ENCODE measurements at regions not wholly inside any gene's neighbourhood (a gene's known extent, or its start where the extent isn't known, plus 50 kb on each side); places are given as distances from the start of the nearest gene placed in this dataset.

DNA sequence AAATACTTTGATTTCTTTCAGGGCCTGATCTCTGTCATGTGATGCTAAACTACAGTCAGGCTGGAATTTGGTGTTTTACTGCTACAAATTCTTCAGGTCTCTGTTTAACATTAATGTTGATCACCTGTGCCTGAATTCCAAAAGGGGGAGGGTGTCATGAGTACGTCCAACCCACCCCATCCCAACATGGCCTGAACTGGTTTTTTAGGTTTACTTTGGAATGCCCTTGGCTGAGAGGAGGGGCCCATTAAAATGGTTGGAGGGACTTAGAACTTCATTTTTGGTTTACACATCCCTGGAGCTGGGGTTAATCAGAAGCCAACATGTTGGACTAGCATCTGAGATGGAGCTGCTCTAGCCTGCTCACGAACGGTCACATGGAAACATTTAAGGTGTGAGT is 60.8 kb upstream of the CFAP46 start (continued):
- TF ChIP-seq USF1 (CRISPR knock-in tag; IDR thresholded peaks at IDR 0.05) (no peak), FOXJ3 (CRISPR knock-in tag; IDR thresholded peaks at IDR 0.05; ENCODE audit: borderline replicate concordance) (no peak), ZNF425 (CRISPR knock-in tag; conservative IDR thresholded peaks at IDR 0.05) (no peak), ZBTB21 (CRISPR knock-in tag; IDR thresholded peaks at IDR 0.05; ENCODE audit: borderline replicate concordance) (no peak)
- TF ChIP-seq, protein P1, sequence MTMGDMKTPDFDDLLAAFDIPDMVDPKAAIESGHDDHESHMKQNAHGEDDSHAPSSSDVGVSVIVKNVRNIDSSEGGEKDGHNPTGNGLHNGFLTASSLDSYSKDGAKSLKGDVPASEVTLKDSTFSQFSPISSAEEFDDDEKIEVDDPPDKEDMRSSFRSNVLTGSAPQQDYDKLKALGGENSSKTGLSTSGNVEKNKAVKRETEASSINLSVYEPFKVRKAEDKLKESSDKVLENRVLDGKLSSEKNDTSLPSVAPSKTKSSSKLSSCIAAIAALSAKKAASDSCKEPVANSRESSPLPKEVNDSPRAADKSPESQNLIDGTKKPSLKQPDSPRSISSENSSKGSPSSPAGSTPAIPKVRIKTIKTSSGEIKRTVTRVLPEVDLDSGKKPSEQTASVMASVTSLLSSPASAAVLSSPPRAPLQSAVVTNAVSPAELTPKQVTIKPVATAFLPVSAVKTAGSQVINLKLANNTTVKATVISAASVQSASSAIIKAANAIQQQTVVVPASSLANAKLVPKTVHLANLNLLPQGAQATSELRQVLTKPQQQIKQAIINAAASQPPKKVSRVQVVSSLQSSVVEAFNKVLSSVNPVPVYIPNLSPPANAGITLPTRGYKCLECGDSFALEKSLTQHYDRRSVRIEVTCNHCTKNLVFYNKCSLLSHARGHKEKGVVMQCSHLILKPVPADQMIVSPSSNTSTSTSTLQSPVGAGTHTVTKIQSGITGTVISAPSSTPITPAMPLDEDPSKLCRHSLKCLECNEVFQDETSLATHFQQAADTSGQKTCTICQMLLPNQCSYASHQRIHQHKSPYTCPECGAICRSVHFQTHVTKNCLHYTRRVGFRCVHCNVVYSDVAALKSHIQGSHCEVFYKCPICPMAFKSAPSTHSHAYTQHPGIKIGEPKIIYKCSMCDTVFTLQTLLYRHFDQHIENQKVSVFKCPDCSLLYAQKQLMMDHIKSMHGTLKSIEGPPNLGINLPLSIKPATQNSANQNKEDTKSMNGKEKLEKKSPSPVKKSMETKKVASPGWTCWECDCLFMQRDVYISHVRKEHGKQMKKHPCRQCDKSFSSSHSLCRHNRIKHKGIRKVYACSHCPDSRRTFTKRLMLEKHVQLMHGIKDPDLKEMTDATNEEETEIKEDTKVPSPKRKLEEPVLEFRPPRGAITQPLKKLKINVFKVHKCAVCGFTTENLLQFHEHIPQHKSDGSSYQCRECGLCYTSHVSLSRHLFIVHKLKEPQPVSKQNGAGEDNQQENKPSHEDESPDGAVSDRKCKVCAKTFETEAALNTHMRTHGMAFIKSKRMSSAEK (CRISPR knock-in tag; IDR thresholded peaks at IDR 0.05; ENCODE audit: borderline replicate concordance), result no peak
- TF ChIP-seq, protein P2, sequence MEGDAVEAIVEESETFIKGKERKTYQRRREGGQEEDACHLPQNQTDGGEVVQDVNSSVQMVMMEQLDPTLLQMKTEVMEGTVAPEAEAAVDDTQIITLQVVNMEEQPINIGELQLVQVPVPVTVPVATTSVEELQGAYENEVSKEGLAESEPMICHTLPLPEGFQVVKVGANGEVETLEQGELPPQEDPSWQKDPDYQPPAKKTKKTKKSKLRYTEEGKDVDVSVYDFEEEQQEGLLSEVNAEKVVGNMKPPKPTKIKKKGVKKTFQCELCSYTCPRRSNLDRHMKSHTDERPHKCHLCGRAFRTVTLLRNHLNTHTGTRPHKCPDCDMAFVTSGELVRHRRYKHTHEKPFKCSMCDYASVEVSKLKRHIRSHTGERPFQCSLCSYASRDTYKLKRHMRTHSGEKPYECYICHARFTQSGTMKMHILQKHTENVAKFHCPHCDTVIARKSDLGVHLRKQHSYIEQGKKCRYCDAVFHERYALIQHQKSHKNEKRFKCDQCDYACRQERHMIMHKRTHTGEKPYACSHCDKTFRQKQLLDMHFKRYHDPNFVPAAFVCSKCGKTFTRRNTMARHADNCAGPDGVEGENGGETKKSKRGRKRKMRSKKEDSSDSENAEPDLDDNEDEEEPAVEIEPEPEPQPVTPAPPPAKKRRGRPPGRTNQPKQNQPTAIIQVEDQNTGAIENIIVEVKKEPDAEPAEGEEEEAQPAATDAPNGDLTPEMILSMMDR (IDR thresholded peaks at IDR 0.05), result no peak
- TF ChIP-seq, protein P3, sequence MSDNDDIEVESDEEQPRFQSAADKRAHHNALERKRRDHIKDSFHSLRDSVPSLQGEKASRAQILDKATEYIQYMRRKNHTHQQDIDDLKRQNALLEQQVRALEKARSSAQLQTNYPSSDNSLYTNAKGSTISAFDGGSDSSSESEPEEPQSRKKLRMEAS (CRISPR knock-in tag; IDR thresholded peaks at IDR 0.05), result no peak

DNA sequence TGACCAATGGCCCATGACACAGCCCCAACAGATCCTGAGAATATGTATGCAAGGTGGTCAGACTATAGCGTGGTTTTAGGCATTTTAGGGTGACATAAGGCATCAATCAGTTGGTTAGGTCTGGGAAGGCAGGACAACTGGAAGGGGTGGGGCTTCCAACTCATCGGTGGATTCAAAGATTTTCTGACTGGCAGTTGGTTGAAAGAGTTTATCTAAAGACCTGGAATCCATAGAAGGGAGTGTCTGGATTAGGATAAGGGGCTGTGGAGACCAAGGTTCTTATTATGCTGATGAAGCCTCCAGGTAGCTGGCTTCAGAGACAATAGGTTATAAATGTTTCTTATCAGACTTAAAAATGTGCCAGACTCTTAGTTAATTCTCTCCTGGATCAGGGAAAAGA is 60.3 kb upstream of the CFAP46 start:
- DNase-seq (ENCODE audit: low spot score), result no peak
- peaks cover 6% of the 10 kb centered on the region; the same call in 1 of the 2 replicates for H3K9me3 Mint-ChIP-seq
- ATAC-seq, result no peak
- H3K27ac Mint-ChIP-seq, result no peak overlapping the region
- H3K36me3 Mint-ChIP-seq, result no peaks in the 10 kb centered on the region
- POLR2A ChIA-PET, result no interaction called here
- CTCF ChIA-PET, result no interaction called here
- H3K4me3 Mint-ChIP-seq, result no peak overlapping the region
- H3K4me1 Mint-ChIP-seq, result peaks cover 5% of the 10 kb centered on the region
- H3K27me3 Mint-ChIP-seq (ENCODE audit: low read depth), result no peaks in the 10 kb centered on the region
- no peak for TF ChIP-seq PRRX2 (CRISPR knock-in tag; IDR thresholded peaks at IDR 0.05)
- TF ChIP-seq AR (CRISPR knock-in tag; IDR thresholded peaks at IDR 0.05), result no peak
- no peak for TF ChIP-seq MXD4 (CRISPR knock-in tag; IDR thresholded peaks at IDR 0.05; ENCODE audit: borderline replicate concordance)
- TF ChIP-seq CBFB (CRISPR knock-in tag; IDR thresholded peaks at IDR 0.05; ENCODE audit: low read depth), result no peak
- TF ChIP-seq NFE2L1 (CRISPR knock-in tag; IDR thresholded peaks at IDR 0.05), result no peak
- TF ChIP-seq NR2C2 (CRISPR knock-in tag; IDR thresholded peaks at IDR 0.05), result no peak
- no peak for TF ChIP-seq RORB (CRISPR knock-in tag; IDR thresholded peaks at IDR 0.05)
- TF ChIP-seq ZNF425 (CRISPR knock-in tag; conservative IDR thresholded peaks at IDR 0.05), result no peak
- no peak for TF ChIP-seq ZNF232 (CRISPR knock-in tag; IDR thresholded peaks at IDR 0.05)
- TF ChIP-seq, protein P4, sequence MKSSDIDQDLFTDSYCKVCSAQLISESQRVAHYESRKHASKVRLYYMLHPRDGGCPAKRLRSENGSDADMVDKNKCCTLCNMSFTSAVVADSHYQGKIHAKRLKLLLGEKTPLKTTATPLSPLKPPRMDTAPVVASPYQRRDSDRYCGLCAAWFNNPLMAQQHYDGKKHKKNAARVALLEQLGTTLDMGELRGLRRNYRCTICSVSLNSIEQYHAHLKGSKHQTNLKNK (CRISPR knock-in tag; IDR thresholded peaks at IDR 0.05), result no peak
- TF ChIP-seq, protein P5, sequence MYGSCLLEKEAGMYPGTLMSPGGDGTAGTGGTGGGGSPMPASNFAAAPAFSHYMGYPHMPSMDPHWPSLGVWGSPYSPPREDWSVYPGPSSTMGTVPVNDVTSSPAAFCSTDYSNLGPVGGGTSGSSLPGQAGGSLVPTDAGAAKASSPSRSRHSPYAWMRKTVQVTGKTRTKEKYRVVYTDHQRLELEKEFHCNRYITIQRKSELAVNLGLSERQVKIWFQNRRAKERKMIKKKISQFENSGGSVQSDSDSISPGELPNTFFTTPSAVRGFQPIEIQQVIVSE (CRISPR knock-in tag; IDR thresholded peaks at IDR 0.05; ENCODE audit: borderline replicate concordance), result no peak
- TF ChIP-seq ZNF219 (CRISPR knock-in tag; IDR thresholded peaks at IDR 0.05; ENCODE audit: borderline replicate concordance), result no peak

Measured in WTC11 (cell line).